ENCODE measurements at regions not wholly inside any gene's neighbourhood (a gene's known extent, or its start where the extent isn't known, plus 50 kb on each side); places are given as distances from the start of the nearest gene placed in this dataset.

- Histone ChIP-seq H3K27me3 (ENCODE audit: insufficient read depth, low read depth, low read length) (no peaks in the 10 kb centered on the region), H3K9me2 (ENCODE audit: insufficient read depth, low read length) (no peaks in the 10 kb centered on the region), H3K27ac (ENCODE audit: low read length) (no peak overlapping the region), H3K9ac (ENCODE audit: low read length) (no peak overlapping the region), H3K79me2 (replicated peaks; ENCODE audit: insufficient read depth, low read length) (no peaks in the 10 kb centered on the region), H4K20me1 (ENCODE audit: insufficient read depth) (no peaks in the 10 kb centered on the region), H3K36me3 (ENCODE audit: insufficient read depth, low read length) (no peaks in the 10 kb centered on the region), H3K4me2 (ENCODE audit: low read length) (no peak overlapping the region), H3K9me3 (ENCODE audit: low read length) (no peaks in the 10 kb centered on the region), H2AFZ (ENCODE audit: low read depth, low read length) (no peak overlapping the region), H3F3A (ENCODE audit: insufficient read depth, low read length, poor library complexity, severe bottlenecking) (no peaks in the 10 kb centered on the region), H3K4me3 (ENCODE audit: low read length) (no peak overlapping the region)
- TF ChIP-seq REST (IDR thresholded peaks at IDR 0.05; ENCODE audit: borderline replicate concordance) (no peak), POLR2AphosphoS5 (IDR thresholded peaks at IDR 0.05) (no peak), EZH2 (IDR thresholded peaks at IDR 0.05; ENCODE audit: borderline replicate concordance, insufficient read depth, low read length, poor library complexity, severe bottlenecking) (no peak), SMC3 (conservative IDR thresholded peaks at IDR 0.05; ENCODE audit: poor library complexity) (no peak), RAD21 (conservative IDR thresholded peaks at IDR 0.05) (no peak), EP300 (conservative IDR thresholded peaks at IDR 0.05; ENCODE audit: poor library complexity, severe bottlenecking) (no peak), TAF1 (IDR thresholded peaks at IDR 0.05; ENCODE audit: low read depth) (no peak), MXI1 (conservative IDR thresholded peaks at IDR 0.05; ENCODE audit: poor library complexity, severe bottlenecking) (no peak), CTCF (IDR thresholded peaks at IDR 0.05; ENCODE audit: poor library complexity, severe bottlenecking) (no peak)
Measured at GRCh38 chr17:79410681-79411080, 200.2 kb downstream of the RBFOX3 start.

GRCh38 chr17:79408251-79408650, 202.6 kb downstream of the RBFOX3 start:
- no peaks in the 10 kb centered on the region for H3K27me3 ChIP-seq (ENCODE audit: insufficient read depth, low read depth, low read length)
- no peak overlapping the region for H2AFZ ChIP-seq (ENCODE audit: low read depth, low read length)
- no peaks in the 10 kb centered on the region for H4K20me1 ChIP-seq (ENCODE audit: insufficient read depth)
- H3F3A ChIP-seq (ENCODE audit: insufficient read depth, low read length, poor library complexity, severe bottlenecking) = no peaks in the 10 kb centered on the region
- no peak overlapping the region for H3K4me2 ChIP-seq (ENCODE audit: low read length)
- TF ChIP-seq REST (IDR thresholded peaks at IDR 0.05; ENCODE audit: borderline replicate concordance) (no peak), SMC3 (conservative IDR thresholded peaks at IDR 0.05; ENCODE audit: poor library complexity) (no peak), POLR2AphosphoS5 (IDR thresholded peaks at IDR 0.05) (no peak), EP300 (conservative IDR thresholded peaks at IDR 0.05; ENCODE audit: poor library complexity, severe bottlenecking) (no peak), EZH2 (IDR thresholded peaks at IDR 0.05; ENCODE audit: borderline replicate concordance, insufficient read depth, low read length, poor library complexity, severe bottlenecking) (no peak), CTCF (IDR thresholded peaks at IDR 0.05; ENCODE audit: poor library complexity, severe bottlenecking) (no peak), RAD21 (conservative IDR thresholded peaks at IDR 0.05) (no peak), TAF1 (IDR thresholded peaks at IDR 0.05; ENCODE audit: low read depth) (no peak), MXI1 (conservative IDR thresholded peaks at IDR 0.05; ENCODE audit: poor library complexity, severe bottlenecking) (no peak)
- H3K4me3 ChIP-seq (ENCODE audit: low read length) = no peak overlapping the region
- no peak overlapping the region for H3K27ac ChIP-seq (ENCODE audit: low read length)
- H3K9me3 ChIP-seq (ENCODE audit: low read length) = no peaks in the 10 kb centered on the region
- H3K9ac ChIP-seq (ENCODE audit: low read length) = no peak overlapping the region
- H3K9me2 ChIP-seq (ENCODE audit: insufficient read depth, low read length) = no peaks in the 10 kb centered on the region
- H3K79me2 ChIP-seq (replicated peaks; ENCODE audit: insufficient read depth, low read length) = no peaks in the 10 kb centered on the region
- H3K36me3 ChIP-seq (ENCODE audit: insufficient read depth, low read length) = no peaks in the 10 kb centered on the region

Data from neural cell (in vitro differentiated cells).